HK-2 (cell line): ENCODE measurements at regions not wholly inside any gene's neighbourhood (a gene's known extent, or its start where the extent isn't known, plus 50 kb on each side); places are given as distances from the start of the nearest gene placed in this dataset.
A peak's percentile ranks its signal among the peaks of the same experiment; 100 is the strongest.
"Not testable (repeated sequence)": the region's sequence is repeated elsewhere in the genome, so short reads cannot be mapped to it uniquely, and the experiment has no call there.

Experiments used
- DNase-seq: peaks from one replicate; pipeline ENCODE4 v3.0.0-alpha.2; 2018; ENCODE audit not compliant: unreplicated experiment

GRCh38 chr3:150242220-150242936 is 165.7 kb upstream of the TSC22D2 start:
- DNase-seq, result no peak

GRCh38 chr3:150240891-150241290 is 167.2 kb upstream of the TSC22D2 start:
- no peak for DNase-seq

GRCh38 chr3:150239766-150240165 is 168.3 kb upstream of the TSC22D2 start:
- DNase-seq, result no peak

GRCh38 chr3:150238995-150239619 is 169.0 kb upstream of the TSC22D2 start:
- no peak for DNase-seq

GRCh38 chr3:150238048-150238802 is 169.9 kb upstream of the TSC22D2 start:
- no peak for DNase-seq

GRCh38 chr3:150237490-150237889 is 170.6 kb upstream of the TSC22D2 start:
- peak; percentile 82 for DNase-seq

GRCh38 chr3:150236316-150237082 is 171.6 kb upstream of the TSC22D2 start:
- no peak for DNase-seq

GRCh38 chr3:150235799-150236198 is 172.3 kb upstream of the TSC22D2 start:
- DNase-seq, result no peak

- no peak for DNase-seq
Observed at GRCh38 chr3:150232992-150233451, 175.1 kb upstream of the TSC22D2 start.

- DNase-seq, result no peak
Observed at GRCh38 chr3:150230037-150230436, 178.1 kb upstream of the TSC22D2 start.

- DNase-seq, result not testable (repeated sequence)
Observed at GRCh38 chr3:150228626-150229025, 179.5 kb upstream of the TSC22D2 start.

- DNase-seq, result peak; percentile 68
Observed at GRCh38 chr3:150227839-150228238, 180.3 kb upstream of the TSC22D2 start.

GRCh38 chr3:150225986-150226385 is 182.1 kb upstream of the TSC22D2 start:
- DNase-seq, result no peak

GRCh38 chr3:150223558-150223957 is 184.5 kb upstream of the TSC22D2 start:
- DNase-seq, result no peak

GRCh38 chr3:150222691-150223489 is 185.2 kb upstream of the TSC22D2 start:
- no peak for DNase-seq

- no peak for DNase-seq
Observed at GRCh38 chr3:150221904-150222523, 186.1 kb upstream of the TSC22D2 start.

GRCh38 chr3:150220799-150221198 is 187.3 kb upstream of the TSC22D2 start:
- DNase-seq, result no peak

- DNase-seq, result no peak
Observed at GRCh38 chr3:150220041-150220440, 188.1 kb upstream of the TSC22D2 start.

GRCh38 chr3:150218841-150219240 is 189.3 kb upstream of the TSC22D2 start:
- no peak for DNase-seq

- DNase-seq, result no peak
Observed at GRCh38 chr3:150218236-150218635, 189.9 kb upstream of the TSC22D2 start.

- no peak for DNase-seq
Observed at GRCh38 chr3:150217691-150218090, 190.4 kb upstream of the TSC22D2 start.
